ENCODE measurements at regions not wholly inside any gene's neighbourhood (a gene's known extent, or its start where the extent isn't known, plus 50 kb on each side); places are given as distances from the start of the nearest gene placed in this dataset.
"Not testable (repeated sequence)": the region's sequence is repeated elsewhere in the genome, so short reads cannot be mapped to it uniquely, and the experiment has no call there.

DNA sequence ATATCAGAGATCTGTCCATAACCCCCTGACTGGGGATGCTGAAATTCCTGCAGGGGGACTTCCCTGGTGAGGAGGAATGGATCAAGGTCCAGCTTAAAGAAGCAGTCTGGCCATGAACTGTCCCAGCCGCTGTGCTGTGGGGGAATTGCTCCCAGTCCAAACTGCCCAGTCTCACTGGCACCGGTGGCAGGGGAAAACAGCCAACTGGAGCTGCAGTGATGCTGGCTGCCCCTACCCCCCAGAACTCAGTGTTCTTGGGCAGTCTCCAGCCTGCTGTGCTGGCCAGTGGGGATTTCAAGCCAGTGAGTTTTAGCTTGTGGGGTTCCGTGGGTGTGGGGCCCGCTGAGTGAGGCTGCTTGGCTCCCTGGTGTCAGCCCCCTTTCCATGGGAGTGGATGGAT lies 306.5 kb upstream of the RPS23 start:
- Histone ChIP-seq H3K27ac (ENCODE audit: low read depth, low read length) (no peak overlapping the region), H2AFZ (ENCODE audit: low read depth, low read length, poor library complexity, severe bottlenecking) (no peak overlapping the region), H3K79me2 (ENCODE audit: insufficient read depth, low read length) (no peaks in the 10 kb centered on the region), H3K9me3 (ENCODE audit: control insufficient read depth in 1 of 2, insufficient read depth in 1 of 2, low read depth in 1 of 2, low read length in 2 of 2) (peaks cover 4 to 6% of the 10 kb centered on the region in 2 experiments; a peak in 2 of 4 replicates), H3K4me3 (replicated peaks in 1 of 2; ENCODE audit: low read depth in 1 of 2, low read length in 2 of 2) (no peak overlapping the region), H3K36me3 (ENCODE audit: control insufficient read depth in 1 of 2, insufficient read depth in 2 of 2, low read length in 2 of 2) (no peaks in the 10 kb centered on the region), H4K20me1 (ENCODE audit: insufficient read depth) (no peaks in the 10 kb centered on the region), H3K27me3 (ENCODE audit: insufficient read depth, low read length) (no peaks in the 10 kb centered on the region), H3K9me2 (ENCODE audit: insufficient read depth) (no peaks in the 10 kb centered on the region), H3K9ac (ENCODE audit: low read length) (no peak overlapping the region), H3K4me2 (ENCODE audit: low read length) (no peak overlapping the region), H3K4me1 (ENCODE audit: control insufficient read depth in 1 of 2, insufficient read depth in 2 of 2, low read length in 2 of 2) (no peaks in the 10 kb centered on the region)
- intact Hi-C loops (cut with micrococcal nuclease): no loop called here
- RAD21 ChIA-PET (ENCODE audit: low non-redundant PET in 1 of 2, low total read pairs in 2 of 2, uncharacterized antibody in 2 of 2, unreplicated experiment in 2 of 2): no interaction called here
- DNase-seq (ENCODE audit: low read depth, low spot score): no peak
- TF ChIP-seq EZH2 (IDR thresholded peaks at IDR 0.05) (no peak), POLR2AphosphoS5 (IDR thresholded peaks at IDR 0.05; ENCODE audit: low read depth, low read length) (no peak), SRF (IDR thresholded peaks at IDR 0.05; ENCODE audit: low read depth) (no peak), SIN3A (IDR thresholded peaks at IDR 0.05; ENCODE audit: low read depth) (no peak), YY1 (IDR thresholded peaks at IDR 0.05; ENCODE audit: extremely low read depth, insufficient replicate concordance, low read depth, low read length) (no peak), TCF7L2 (IDR thresholded peaks at IDR 0.05; ENCODE audit: borderline replicate concordance, extremely low read depth, insufficient read depth, insufficient read length) (no peak)
- TF ChIP-seq, protein P1, sequence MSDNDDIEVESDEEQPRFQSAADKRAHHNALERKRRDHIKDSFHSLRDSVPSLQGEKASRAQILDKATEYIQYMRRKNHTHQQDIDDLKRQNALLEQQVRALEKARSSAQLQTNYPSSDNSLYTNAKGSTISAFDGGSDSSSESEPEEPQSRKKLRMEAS (IDR thresholded peaks at IDR 0.05): no peak
- TF ChIP-seq, protein P2, sequence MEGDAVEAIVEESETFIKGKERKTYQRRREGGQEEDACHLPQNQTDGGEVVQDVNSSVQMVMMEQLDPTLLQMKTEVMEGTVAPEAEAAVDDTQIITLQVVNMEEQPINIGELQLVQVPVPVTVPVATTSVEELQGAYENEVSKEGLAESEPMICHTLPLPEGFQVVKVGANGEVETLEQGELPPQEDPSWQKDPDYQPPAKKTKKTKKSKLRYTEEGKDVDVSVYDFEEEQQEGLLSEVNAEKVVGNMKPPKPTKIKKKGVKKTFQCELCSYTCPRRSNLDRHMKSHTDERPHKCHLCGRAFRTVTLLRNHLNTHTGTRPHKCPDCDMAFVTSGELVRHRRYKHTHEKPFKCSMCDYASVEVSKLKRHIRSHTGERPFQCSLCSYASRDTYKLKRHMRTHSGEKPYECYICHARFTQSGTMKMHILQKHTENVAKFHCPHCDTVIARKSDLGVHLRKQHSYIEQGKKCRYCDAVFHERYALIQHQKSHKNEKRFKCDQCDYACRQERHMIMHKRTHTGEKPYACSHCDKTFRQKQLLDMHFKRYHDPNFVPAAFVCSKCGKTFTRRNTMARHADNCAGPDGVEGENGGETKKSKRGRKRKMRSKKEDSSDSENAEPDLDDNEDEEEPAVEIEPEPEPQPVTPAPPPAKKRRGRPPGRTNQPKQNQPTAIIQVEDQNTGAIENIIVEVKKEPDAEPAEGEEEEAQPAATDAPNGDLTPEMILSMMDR (IDR thresholded peaks at IDR 0.05 in 2 of 3, conservative IDR thresholded peaks at IDR 0.05 in 1 of 3; ENCODE audit: borderline replicate concordance in 1 of 3, insufficient read depth in 1 of 3, low read depth in 2 of 3, low read length in 2 of 3): no peak
- ATAC-seq: no peak
- BruUV-seq (replicated peaks): no TSS peak
- POLR2A ChIA-PET: no interaction called here
- CTCF ChIA-PET: no interaction called here

DNA sequence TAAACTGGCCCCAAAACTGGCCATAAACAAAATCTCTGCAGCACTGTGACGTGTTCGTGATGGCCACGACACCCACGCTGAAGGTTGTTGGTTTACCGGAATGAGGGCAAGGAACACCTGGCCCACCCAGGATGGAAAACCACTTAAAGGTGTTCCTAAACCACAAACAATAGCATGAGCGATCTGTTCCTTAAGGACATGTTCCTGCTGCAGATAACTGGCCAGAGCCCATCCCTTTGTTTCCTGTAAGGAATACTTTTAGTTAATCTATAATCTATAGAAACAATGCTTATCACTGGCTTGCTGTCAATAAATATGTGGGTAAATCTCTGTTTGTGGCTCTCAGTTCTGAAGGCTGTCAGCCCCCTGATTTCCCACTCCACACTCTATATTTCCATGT lies 305.2 kb upstream of the RPS23 start:
- H3K4me2 ChIP-seq (ENCODE audit: low read length); H2AFZ ChIP-seq (ENCODE audit: low read depth, low read length, poor library complexity, severe bottlenecking); DNase-seq (ENCODE audit: low read depth, low spot score); H3K9me2 ChIP-seq (ENCODE audit: insufficient read depth); intact Hi-C loops (cut with micrococcal nuclease); H3K9ac ChIP-seq (ENCODE audit: low read length); H3K4me3 ChIP-seq (replicated peaks in 1 of 2; ENCODE audit: low read depth in 1 of 2, low read length in 2 of 2); RAD21 ChIA-PET (ENCODE audit: low non-redundant PET in 1 of 2, low total read pairs in 2 of 2, uncharacterized antibody in 2 of 2, unreplicated experiment in 2 of 2); H3K4me1 ChIP-seq (ENCODE audit: control insufficient read depth in 1 of 2, insufficient read depth in 2 of 2, low read length in 2 of 2); H3K27me3 ChIP-seq (ENCODE audit: insufficient read depth, low read length); BruUV-seq (replicated peaks); H3K9me3 ChIP-seq (ENCODE audit: control insufficient read depth in 1 of 2, insufficient read depth in 1 of 2, low read depth in 1 of 2, low read length in 2 of 2); ATAC-seq; H3K79me2 ChIP-seq (ENCODE audit: insufficient read depth, low read length); H4K20me1 ChIP-seq (ENCODE audit: insufficient read depth); POLR2A ChIA-PET; CTCF ChIA-PET; H3K36me3 ChIP-seq (ENCODE audit: control insufficient read depth in 1 of 2, insufficient read depth in 2 of 2, low read length in 2 of 2); H3K27ac ChIP-seq (ENCODE audit: low read depth, low read length): not testable (repeated sequence)
